Vagina (tissue), 2 donors: ENCODE measurements at regions not wholly inside any gene's neighbourhood (a gene's known extent, or its start where the extent isn't known, plus 50 kb on each side); places are given as distances from the start of the nearest gene placed in this dataset.

ENCODE experiments used
- DNase-seq, 2 donors: peaks; one replicate each; pipeline ENCODE4 v3.0.0-alpha.2; 2017; ENCODE audit errors: extremely low spot score in 2 of 2
- H3K27ac ChIP-seq: fragments of 200-600 bp; sonication (generic); one replicate; pipeline ENCODE4 v1.5.1; 2019
- H3K27me3 ChIP-seq: fragments of 200-600 bp; sonication (generic); one replicate; pipeline ENCODE4 v1.5.1; 2019
- H3K36me3 ChIP-seq, 2 donors: fragments of 200-600 bp; sonication (generic); one replicate each; pipeline ENCODE4 v1.5.1; 2017 to 2019
- H3K4me1 ChIP-seq: fragments of 200-600 bp; sonication (generic); one replicate; pipeline ENCODE4 v1.5.1; 2019
- H3K4me3 ChIP-seq, 2 donors: fragments of 200-600 bp; sonication (generic); 1 replicate in 1 of 2; 2 replicates in 1 of 2; pipeline ENCODE4 v1.5.1; 2016 to 2019
- H3K9me3 ChIP-seq: fragments of 200-600 bp; sonication (generic); one replicate; pipeline ENCODE4 v1.5.1; 2019
- POLR2A ChIP-seq, 2 donors: fragments of 450-650 bp; IDR thresholded peaks; one replicate each; pipeline ENCODE4 v1.6.1; 2017; ENCODE audit warnings: antibody characterized with exemption in 2 of 2, mild to moderate bottlenecking in 2 of 2, moderate library complexity in 2 of 2
- POLR2AphosphoS5 ChIP-seq, 2 donors: sonication (generic); formaldehyde crosslinking; IDR thresholded peaks; one replicate each; pipeline ENCODE4 v1.9.0; 2017; ENCODE audit warnings: antibody characterized with exemption in 2 of 2, mild to moderate bottlenecking in 2 of 2, low read depth in 1 of 2; ENCODE audit not compliant: insufficient read depth in 1 of 2
- intact Hi-C: fragments of 100-400 bp; cut with DNase I; formaldehyde crosslinking; loops from one replicate; pipeline ENCODE4 v1.15.1; 2023
- TF ChIP-seq, protein P1 (sequence below), 3 experiments: fragments of 450-650 bp in 2 of 3; fragments of 200-600 bp in 1 of 3; sonication (generic) in 1 of 3; IDR thresholded peaks; one replicate each; pipeline ENCODE4 v1.5.1; 2017 to 2019; ENCODE audit warnings: antibody characterized with exemption in 3 of 3, mild to moderate bottlenecking in 2 of 3, moderate library complexity in 2 of 3

GRCh38 chr12:83660727-83661358, 974.1 kb downstream of the TMTC2 start:
- H3K4me3 ChIP-seq = no peak overlapping the region
- no peak for TF ChIP-seq POLR2AphosphoS5 (IDR thresholded peaks at IDR 0.05; ENCODE audit: insufficient read depth in 1 of 2, low read depth in 1 of 2)
- TF ChIP-seq POLR2A (IDR thresholded peaks at IDR 0.05) = no peak
- TF ChIP-seq, protein P1, sequence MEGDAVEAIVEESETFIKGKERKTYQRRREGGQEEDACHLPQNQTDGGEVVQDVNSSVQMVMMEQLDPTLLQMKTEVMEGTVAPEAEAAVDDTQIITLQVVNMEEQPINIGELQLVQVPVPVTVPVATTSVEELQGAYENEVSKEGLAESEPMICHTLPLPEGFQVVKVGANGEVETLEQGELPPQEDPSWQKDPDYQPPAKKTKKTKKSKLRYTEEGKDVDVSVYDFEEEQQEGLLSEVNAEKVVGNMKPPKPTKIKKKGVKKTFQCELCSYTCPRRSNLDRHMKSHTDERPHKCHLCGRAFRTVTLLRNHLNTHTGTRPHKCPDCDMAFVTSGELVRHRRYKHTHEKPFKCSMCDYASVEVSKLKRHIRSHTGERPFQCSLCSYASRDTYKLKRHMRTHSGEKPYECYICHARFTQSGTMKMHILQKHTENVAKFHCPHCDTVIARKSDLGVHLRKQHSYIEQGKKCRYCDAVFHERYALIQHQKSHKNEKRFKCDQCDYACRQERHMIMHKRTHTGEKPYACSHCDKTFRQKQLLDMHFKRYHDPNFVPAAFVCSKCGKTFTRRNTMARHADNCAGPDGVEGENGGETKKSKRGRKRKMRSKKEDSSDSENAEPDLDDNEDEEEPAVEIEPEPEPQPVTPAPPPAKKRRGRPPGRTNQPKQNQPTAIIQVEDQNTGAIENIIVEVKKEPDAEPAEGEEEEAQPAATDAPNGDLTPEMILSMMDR (IDR thresholded peaks at IDR 0.05) = no peak
- H3K27me3 ChIP-seq = no peaks in the 10 kb centered on the region
- no peak for DNase-seq
- H3K27ac ChIP-seq = no peak overlapping the region
- intact Hi-C loops = no loop called here
- no peaks in the 10 kb centered on the region for H3K4me1 ChIP-seq
- H3K9me3 ChIP-seq = no peaks in the 10 kb centered on the region
- H3K36me3 ChIP-seq = no peaks in the 10 kb centered on the region

- H3K4me3 ChIP-seq = no peak overlapping the region
- no peaks in the 10 kb centered on the region for H3K27me3 ChIP-seq
- no peak for DNase-seq
- intact Hi-C loops = no loop called here
- TF ChIP-seq POLR2A (IDR thresholded peaks at IDR 0.05) (no peak), POLR2AphosphoS5 (IDR thresholded peaks at IDR 0.05; ENCODE audit: insufficient read depth in 1 of 2, low read depth in 1 of 2) (no peak)
- TF ChIP-seq, protein P1 (IDR thresholded peaks at IDR 0.05) = no peak
- no peak overlapping the region for H3K27ac ChIP-seq
- H3K4me1 ChIP-seq = no peaks in the 10 kb centered on the region
- no peaks in the 10 kb centered on the region for H3K9me3 ChIP-seq
- no peaks in the 10 kb centered on the region for H3K36me3 ChIP-seq
Observed at GRCh38 chr12:83659321-83659720, 972.6 kb downstream of the TMTC2 start.

DNA sequence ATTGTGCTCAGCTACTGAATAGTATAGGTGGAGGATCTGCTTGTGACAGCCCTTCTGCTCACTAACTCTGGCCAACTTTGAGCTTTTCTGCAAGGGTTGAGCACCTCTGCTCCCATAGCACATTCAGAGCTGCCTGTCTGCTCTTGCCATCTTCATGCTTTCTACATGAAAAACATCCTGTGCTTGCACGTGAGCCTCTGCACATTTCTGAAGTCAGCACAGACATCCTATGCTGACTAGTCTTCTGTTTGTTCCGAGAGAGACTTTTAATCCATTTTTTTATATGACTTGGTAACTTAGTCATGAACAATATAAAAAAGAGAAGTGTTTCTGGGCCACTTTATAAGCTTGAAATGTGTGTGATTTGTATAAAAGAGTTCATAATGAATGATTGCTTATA, 969.3 kb downstream of the TMTC2 start:
- H3K4me3 ChIP-seq = no peak overlapping the region
- no peak for TF ChIP-seq POLR2AphosphoS5 (IDR thresholded peaks at IDR 0.05; ENCODE audit: insufficient read depth in 1 of 2, low read depth in 1 of 2)
- no peak for TF ChIP-seq POLR2A (IDR thresholded peaks at IDR 0.05)
- TF ChIP-seq, protein P1 (IDR thresholded peaks at IDR 0.05) = no peak
- H3K9me3 ChIP-seq = no peaks in the 10 kb centered on the region
- no peak overlapping the region for H3K27ac ChIP-seq
- no peak for DNase-seq
- H3K4me1 ChIP-seq = no peaks in the 10 kb centered on the region
- H3K27me3 ChIP-seq = no peaks in the 10 kb centered on the region
- intact Hi-C loops = no loop called here
- no peaks in the 10 kb centered on the region for H3K36me3 ChIP-seq

GRCh38 chr12:83642205-83642604, 955.5 kb downstream of the TMTC2 start:
- Histone ChIP-seq H3K4me1 (no peaks in the 10 kb centered on the region), H3K36me3 (no peaks in the 10 kb centered on the region), H3K27me3 (no peaks in the 10 kb centered on the region), H3K4me3 (no peak overlapping the region), H3K9me3 (no peaks in the 10 kb centered on the region), H3K27ac (no peak overlapping the region)
- intact Hi-C loops = no loop called here
- no peak for TF ChIP-seq POLR2AphosphoS5 (IDR thresholded peaks at IDR 0.05; ENCODE audit: insufficient read depth in 1 of 2, low read depth in 1 of 2)
- TF ChIP-seq, protein P1 (IDR thresholded peaks at IDR 0.05) = no peak
- no peak for DNase-seq

- H3K36me3 ChIP-seq = no peaks in the 10 kb centered on the region
- no peak overlapping the region for H3K4me3 ChIP-seq
- no peaks in the 10 kb centered on the region for H3K27me3 ChIP-seq
- intact Hi-C loops = no loop called here
- no peaks in the 10 kb centered on the region for H3K9me3 ChIP-seq
- no peak for DNase-seq
- no peak overlapping the region for H3K27ac ChIP-seq
- TF ChIP-seq POLR2A (IDR thresholded peaks at IDR 0.05) = no peak
- TF ChIP-seq, protein P1 (IDR thresholded peaks at IDR 0.05) = no peak
- TF ChIP-seq POLR2AphosphoS5 (IDR thresholded peaks at IDR 0.05; ENCODE audit: insufficient read depth in 1 of 2, low read depth in 1 of 2) = no peak
- no peaks in the 10 kb centered on the region for H3K4me1 ChIP-seq
Observed at GRCh38 chr12:83641789-83642188, 955.1 kb downstream of the TMTC2 start.
